NCI-H345 treated with DMSO at 0.1 percent for 48 hours (cell line): ENCODE measurements at regions not wholly inside any gene's neighbourhood (a gene's known extent, or its start where the extent isn't known, plus 50 kb on each side); places are given as distances from the start of the nearest gene placed in this dataset.

Experiments
- DNase-seq: peaks from one replicate; lab custom pipeline; 2025; ENCODE audit not compliant: unreplicated experiment; lab: John Stamatoyannopoulos, UW

DNA sequence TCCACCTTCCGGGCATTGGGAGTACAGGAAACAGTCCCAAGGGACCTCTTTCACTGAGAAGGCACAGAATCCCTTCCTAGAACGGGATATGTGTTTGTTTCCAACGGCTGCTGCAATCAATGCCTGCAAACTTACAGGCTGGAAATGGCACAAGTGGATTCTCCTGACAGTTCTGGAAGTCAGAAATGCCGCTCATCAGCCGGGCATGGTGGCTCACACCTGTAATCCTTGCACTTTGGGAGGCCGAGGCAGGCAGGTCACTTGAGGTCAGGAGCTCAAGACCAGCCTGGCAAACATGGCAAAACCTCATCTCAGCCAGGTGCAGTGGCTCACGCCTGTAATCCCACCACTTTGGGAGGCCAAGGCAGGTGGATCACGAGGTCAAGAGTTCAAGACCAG is 97.0 kb upstream of the FGF3 start:
- DNase-seq = peak; percentile 7

DNA sequence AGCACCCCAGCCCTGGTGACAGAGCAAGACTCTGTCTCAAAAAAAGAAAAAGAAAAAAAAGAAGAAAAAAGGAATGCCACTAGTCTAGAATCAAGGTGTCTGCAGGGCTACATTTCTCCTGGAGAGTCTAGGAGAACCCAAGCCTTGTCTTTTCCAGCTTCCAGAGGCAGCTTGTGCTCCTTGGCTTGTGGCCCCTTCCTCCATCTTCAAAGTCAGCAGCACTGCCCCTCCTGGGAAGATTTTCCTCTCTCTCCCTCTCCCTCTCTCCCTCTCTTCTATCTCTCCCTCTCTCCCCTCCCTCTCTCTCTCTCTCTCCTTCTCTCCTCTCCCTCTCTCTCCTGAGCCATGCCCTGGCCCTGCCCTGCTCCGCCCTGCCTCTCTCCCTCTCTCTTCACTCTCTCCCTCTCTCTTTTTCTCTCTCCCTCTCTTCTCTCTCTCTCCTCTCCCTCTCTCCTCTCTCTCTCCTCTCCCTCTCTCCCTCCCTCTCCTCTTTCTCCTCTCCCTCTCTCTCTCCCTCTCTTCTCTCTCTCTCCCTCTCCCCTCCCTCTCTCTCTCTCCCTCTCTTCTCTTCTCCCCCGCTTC is 97.7 kb upstream of the FGF3 start:
- no peak for DNase-seq

GRCh38 chr11:69917529-69917928 is 98.3 kb upstream of the FGF3 start:
- DNase-seq = no peak

- no peak for DNase-seq
Observed at GRCh38 chr11:69918231-69918937, 99.2 kb upstream of the FGF3 start.

DNA sequence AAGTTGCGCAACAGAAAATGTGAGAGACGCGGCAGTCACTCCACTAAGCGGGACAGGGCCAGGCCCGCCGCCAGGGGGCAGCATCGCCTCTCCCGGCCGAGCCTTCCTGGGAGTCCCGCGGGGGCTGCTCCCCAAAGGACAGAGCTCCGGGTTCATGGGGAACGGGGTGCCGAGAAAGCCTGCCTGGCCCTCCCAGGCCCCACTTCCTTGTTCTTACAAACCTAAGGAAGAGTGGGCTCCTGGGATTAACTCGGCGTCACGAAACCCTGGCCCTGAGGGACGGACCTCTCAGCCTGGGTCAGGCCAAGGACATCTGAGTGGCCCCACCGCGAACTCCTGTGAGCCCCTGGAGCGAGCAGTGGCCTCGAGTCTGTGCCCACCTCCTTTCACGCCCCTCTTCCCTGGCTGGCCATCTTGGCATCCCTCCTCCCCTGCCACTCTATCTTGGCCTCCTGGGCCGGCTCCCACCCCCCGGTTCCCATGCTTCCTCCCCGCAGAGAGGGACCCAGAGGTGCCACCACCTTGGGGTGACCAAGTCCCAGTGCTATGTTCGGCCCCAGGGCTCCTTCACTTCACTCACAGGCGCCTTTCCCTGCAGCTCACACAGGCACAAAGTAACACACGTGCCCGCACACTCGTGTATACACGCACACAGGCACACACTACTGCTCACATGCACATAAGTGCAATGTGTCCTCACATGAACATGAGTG is 99.9 kb upstream of the FGF3 start:
- peak; percentile 39 for DNase-seq

DNA sequence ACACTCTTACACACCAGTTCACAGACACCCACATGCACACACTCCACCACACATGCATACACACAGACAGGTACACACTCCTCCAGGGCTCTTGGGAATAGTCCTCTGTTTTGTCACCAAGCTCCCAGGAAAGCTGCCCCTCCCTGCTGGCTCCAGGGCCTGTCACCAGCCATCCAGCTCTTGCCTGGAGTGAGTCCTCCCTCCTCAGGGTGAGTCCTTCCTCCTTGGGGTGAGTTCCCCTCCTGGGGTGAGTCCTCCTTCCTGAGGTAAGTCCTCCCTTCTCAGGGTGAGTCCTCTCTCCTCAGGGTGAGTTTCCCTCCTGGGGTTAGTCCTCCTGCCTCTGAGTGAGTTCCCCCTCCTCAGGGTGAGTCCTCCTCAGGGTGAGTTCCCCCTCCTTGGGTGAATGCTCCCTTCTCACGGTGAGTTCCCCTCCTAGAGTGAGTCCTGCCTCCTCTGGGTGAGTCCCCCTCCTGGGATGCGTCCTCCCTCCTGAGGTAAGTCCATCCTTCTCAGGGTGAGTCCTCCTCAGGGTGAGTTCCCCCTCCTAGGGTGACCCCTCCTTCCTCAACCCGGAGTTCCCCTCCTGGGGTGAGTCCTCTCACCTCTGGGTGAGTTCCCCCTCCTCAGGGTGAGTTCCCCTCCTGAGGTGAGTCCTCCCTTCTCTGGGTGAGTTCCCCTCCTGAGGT is 100.6 kb upstream of the FGF3 start:
- no peak for DNase-seq

DNA sequence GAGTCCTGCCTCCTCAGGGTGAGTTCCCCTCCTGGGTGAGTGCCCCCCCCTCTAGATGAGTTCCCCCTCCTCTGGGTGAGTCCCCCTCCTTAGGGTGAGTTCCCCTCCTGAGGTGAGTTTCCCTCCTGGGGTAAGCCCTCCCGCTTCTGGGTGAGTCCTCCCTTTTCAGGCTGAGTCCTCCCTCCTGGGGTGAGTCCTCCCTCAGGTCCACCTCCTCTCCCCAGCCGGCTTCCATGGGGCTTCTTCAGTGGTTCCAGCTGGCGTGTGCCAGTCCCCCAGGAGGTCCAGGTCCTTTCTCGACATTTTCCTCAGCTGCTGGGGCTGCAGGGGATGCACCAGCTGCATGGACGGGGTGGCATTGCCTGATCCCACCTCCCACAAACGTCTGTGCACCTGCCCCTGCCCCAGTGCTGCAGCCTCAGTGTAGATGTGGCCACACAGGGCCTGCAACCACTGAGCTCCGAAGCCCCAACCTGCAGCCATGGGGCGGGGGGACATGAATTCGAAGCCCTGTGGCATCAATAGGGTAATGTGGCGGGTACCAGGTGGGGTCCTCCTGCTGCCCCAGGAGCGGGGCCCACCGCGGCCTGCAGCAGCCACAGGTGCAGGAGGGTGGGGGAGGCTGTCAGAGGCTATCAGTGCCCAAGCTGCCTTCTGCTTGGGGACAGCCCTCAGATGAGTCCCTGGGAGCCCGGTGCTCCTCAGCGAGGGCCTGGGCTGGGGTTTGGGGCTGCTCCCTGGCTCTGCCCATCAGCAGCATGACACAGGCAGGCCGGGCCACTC is 101.3 kb upstream of the FGF3 start:
- no peak for DNase-seq

- DNase-seq = no peak
Observed at GRCh38 chr11:69921128-69922014, 102.2 kb upstream of the FGF3 start.

DNA sequence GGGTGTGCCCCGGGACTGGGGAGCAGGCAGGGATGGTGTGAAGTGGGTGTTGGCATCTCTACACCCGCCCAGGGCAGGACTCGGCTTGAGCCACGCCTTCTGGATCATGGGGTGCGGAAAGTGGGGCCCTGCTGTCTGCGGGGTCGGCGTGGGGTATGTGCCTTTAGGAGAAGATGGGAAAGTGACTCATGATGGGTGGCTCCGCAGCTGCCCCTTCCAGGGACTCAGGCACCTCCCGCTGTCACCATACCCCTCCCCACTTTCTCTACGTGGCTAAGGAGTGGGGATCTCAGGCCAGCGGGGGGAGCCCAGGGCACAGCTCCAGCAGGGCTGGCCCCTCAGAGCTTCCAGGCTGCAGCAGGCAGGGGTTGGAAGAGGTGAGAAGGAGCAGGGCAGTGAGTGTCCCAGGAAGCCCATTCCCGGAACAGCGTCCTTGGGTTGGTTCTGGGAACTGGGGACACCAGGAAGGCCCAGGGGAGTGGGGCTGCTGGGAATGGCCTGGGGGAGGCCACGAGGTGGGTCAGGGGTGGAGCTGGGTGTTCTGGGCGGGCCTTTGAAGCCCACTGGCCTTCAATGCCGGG is 102.9 kb upstream of the FGF3 start:
- DNase-seq = no peak

GRCh38 chr11:69922596-69923111 is 103.4 kb upstream of the FGF3 start:
- no peak for DNase-seq

GRCh38 chr11:69923196-69923595 is 104.0 kb upstream of the FGF3 start:
- DNase-seq = no peak

GRCh38 chr11:69923641-69924307 is 104.6 kb upstream of the FGF3 start:
- no peak for DNase-seq

DNA sequence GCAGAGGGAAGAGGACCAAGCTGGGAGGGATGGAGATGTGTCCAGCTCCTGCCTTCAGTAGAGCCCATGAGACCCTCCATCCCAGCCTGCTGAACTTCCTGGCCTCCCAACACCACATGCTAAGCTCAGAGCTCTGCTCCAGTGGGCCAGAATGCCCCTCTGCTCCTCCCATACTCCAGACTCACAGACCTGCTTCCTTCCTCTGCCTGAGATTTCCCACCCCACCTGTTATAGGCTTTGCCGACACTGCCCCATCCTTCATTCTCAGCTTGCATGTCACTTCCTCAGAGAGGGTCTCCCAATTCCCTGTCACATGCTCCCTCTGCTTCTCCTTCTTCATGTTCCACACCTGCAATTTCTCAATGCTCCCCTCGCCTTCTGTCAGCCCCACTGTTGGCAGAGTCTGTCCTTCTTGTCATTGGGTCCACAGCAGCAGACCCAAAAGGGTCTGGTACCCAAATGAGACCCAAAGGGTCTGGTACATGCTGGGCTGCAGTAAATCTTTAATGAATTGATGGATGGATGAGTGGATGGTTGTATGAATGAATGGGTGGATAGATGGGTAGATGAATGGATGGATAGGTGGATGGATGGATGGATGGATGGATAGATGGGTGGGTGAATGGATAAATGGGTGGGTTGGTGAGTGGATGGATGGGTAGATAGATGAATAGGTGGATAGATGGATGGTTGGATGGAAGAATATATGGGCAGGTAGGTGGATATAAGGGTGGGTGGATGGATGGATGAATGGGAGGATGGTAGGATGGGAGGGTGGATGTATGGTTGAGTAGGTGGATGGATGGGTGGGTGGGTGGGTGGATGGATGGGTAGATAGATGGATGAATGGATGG is 105.3 kb upstream of the FGF3 start:
- DNase-seq = no peak

- no peak for DNase-seq
Observed at GRCh38 chr11:69925366-69926196, 106.4 kb upstream of the FGF3 start.

DNA sequence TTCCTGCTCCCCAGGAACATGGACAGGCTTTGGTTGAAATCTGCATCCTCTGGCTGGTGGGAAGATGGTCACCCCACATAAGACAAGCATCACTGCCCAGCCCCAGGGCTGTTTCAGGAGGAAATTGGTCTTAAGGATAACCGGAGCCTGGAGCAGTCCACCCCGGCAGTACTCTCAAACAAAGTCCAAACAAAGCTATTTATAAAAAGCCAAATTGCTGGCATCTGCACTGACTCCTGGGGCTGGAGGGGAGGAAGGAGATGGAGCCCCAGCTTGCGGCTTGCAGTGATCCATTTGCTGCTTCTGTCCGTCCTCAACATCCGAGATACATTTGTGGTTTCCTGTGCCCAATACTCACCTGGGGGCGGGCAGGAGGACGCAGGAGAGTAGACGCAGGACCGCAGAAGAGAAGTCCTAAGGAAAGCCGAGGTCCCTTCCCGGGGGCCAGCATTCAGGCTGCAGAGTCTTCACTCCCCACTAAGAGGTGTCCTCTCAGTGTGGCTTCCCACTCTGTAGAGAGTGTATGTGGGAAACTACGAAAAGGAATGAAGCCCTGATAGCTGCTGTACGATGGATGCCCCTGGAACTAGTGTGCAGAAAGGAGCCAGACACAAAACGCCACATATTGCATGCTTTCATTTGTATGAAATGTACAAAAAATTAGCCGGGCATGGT is 107.3 kb upstream of the FGF3 start:
- no peak for DNase-seq

- no peak for DNase-seq
Observed at GRCh38 chr11:69928121-69928520, 108.9 kb upstream of the FGF3 start.

GRCh38 chr11:69928975-69929374 is 109.8 kb upstream of the FGF3 start:
- no peak for DNase-seq
